ENCODE measurements at regions not wholly inside any gene's neighbourhood (a gene's known extent, or its start where the extent isn't known, plus 50 kb on each side); places are given as distances from the start of the nearest gene placed in this dataset.

GRCh38 chr15:69797615-69798014 lies 300.1 kb downstream of the TLE3 start:
- DNase-seq, result no peak

GRCh38 chr15:69798481-69799250 lies 299.1 kb downstream of the TLE3 start:
- DNase-seq, result no peak

- no peak for DNase-seq
Measured at GRCh38 chr15:69801144-69801543, 296.6 kb downstream of the TLE3 start.

- no peak for DNase-seq
Measured at GRCh38 chr15:69802432-69802831, 295.3 kb downstream of the TLE3 start.

GRCh38 chr15:69804786-69805185 lies 292.9 kb downstream of the TLE3 start:
- DNase-seq, result no peak

- no peak for DNase-seq
Measured at GRCh38 chr15:69805248-69805953, 292.3 kb downstream of the TLE3 start.

- DNase-seq, result no peak
Measured at GRCh38 chr15:69806287-69806915, 291.3 kb downstream of the TLE3 start.

- no peak for DNase-seq
Measured at GRCh38 chr15:69807721-69808120, 290.0 kb downstream of the TLE3 start.

GRCh38 chr15:69808756-69809155 lies 289.0 kb downstream of the TLE3 start:
- DNase-seq, result no peak

- no peak for DNase-seq
Measured at GRCh38 chr15:69809421-69809820, 288.3 kb downstream of the TLE3 start.

- peak; percentile 92 for DNase-seq
Measured at GRCh38 chr15:69810431-69811354, 287.0 kb downstream of the TLE3 start.

GRCh38 chr15:69812861-69813261 lies 284.9 kb downstream of the TLE3 start:
- DNase-seq, result no peak

GRCh38 chr15:69813881-69814280 lies 283.8 kb downstream of the TLE3 start:
- no peak for DNase-seq

- DNase-seq, result no peak
Measured at GRCh38 chr15:69814932-69815331, 282.8 kb downstream of the TLE3 start.

GRCh38 chr15:69815793-69816192 lies 281.9 kb downstream of the TLE3 start:
- peak; percentile 52 for DNase-seq

GRCh38 chr15:69816522-69816921 lies 281.2 kb downstream of the TLE3 start:
- DNase-seq, result no peak

- DNase-seq, result no peak
Measured at GRCh38 chr15:69818529-69818928, 279.2 kb downstream of the TLE3 start.

GRCh38 chr15:69819371-69819770 lies 278.3 kb downstream of the TLE3 start:
- DNase-seq, result no peak

GRCh38 chr15:69820819-69821218 lies 276.9 kb downstream of the TLE3 start:
- no peak for DNase-seq

GRCh38 chr15:69823223-69823907 lies 274.4 kb downstream of the TLE3 start:
- DNase-seq, result no peak

- no peak for DNase-seq
Measured at GRCh38 chr15:69824075-69824876, 273.4 kb downstream of the TLE3 start.

Measured in tongue (tissue), 1 donor.